AG04449 (cell line): ENCODE measurements at regions not wholly inside any gene's neighbourhood (a gene's known extent, or its start where the extent isn't known, plus 50 kb on each side); places are given as distances from the start of the nearest gene placed in this dataset.
"Not testable (repeated sequence)": the region's sequence is repeated elsewhere in the genome, so short reads cannot be mapped to it uniquely, and the experiment has no call there.

ENCODE experiments used
- CTCF ChIA-PET: fragments of 350-600 bp; formaldehyde crosslinking; extraction: SDS; loops from one replicate; lab custom pipeline; 2021; ENCODE audit warnings: antibody characterized with exemption; lab: Yijun Ruan, JAX
- POLR2A ChIA-PET: fragments of 400-600, 350-600 bp; formaldehyde crosslinking; extraction: SDS; loops from one replicate; lab custom pipeline; 2020; ENCODE audit warnings: antibody characterized with exemption, inconsistent platforms; lab: Yijun Ruan, JAX
- DNase-seq: peaks from one replicate; pipeline ENCODE4 v3.0.0-alpha.2; 2010; ENCODE audit warnings: low read depth, low spot score
- H3K4me3 ChIP-seq: 2 replicates; pipeline ENCODE4 v1.5.1; 2011; ENCODE audit warnings: low read depth, mild to moderate bottlenecking, control low read depth, low read length
- CTCF ChIP-seq: IDR thresholded peaks from one replicate; pipeline ENCODE4 v1.5.1; 2011; ENCODE audit warnings: mild to moderate bottlenecking, moderate library complexity, low read length, control low read depth, inconsistent platforms; ENCODE audit not compliant: insufficient read depth; ENCODE audit errors: missing control alignments

- ChIA-PET POLR2A (no interaction called here), CTCF (no interaction called here)
- H3K4me3 ChIP-seq = no peak overlapping the region
- TF ChIP-seq CTCF = no peak
- DNase-seq = no peak
Observed at GRCh38 chr1:94660258-94660657, 118.7 kb upstream of the F3 start.

- POLR2A ChIA-PET = not testable (repeated sequence)
Observed at GRCh38 chr1:94659202-94659601, 117.6 kb upstream of the F3 start.

GRCh38 chr1:94658221-94658620 is 116.7 kb upstream of the F3 start:
- TF ChIP-seq CTCF = no peak
- no peak overlapping the region for H3K4me3 ChIP-seq
- POLR2A ChIA-PET = no interaction called here
- DNase-seq = no peak
- CTCF ChIA-PET = interaction anchor here (1.1 kb wide), 1 partner anchor 41 kb away, joined by 3 read pairs; no protein-coding TSS in a partner anchor

More at GRCh38 chr1:94659202-94659601, 117.6 kb upstream of the F3 start:
- DNase-seq, H3K4me3 ChIP-seq: not testable (repeated sequence)
- CTCF ChIA-PET = interaction anchor here (0.6 kb wide), 1 partner anchor 269 kb away, joined by 3 read pairs; no protein-coding TSS in a partner anchor

GRCh38 chr1:94657776-94658175 is 116.2 kb upstream of the F3 start:
- POLR2A ChIA-PET = not testable (repeated sequence)
- CTCF ChIA-PET = interaction anchor here (1.1 kb wide), 1 partner anchor 41 kb away, joined by 3 read pairs; no protein-coding TSS in a partner anchor

GRCh38 chr1:94656967-94657366 is 115.4 kb upstream of the F3 start:
- ChIA-PET POLR2A (interaction anchor here (0.6 kb wide), 1 partner anchor 41 kb away, joined by 3 read pairs; no protein-coding TSS in a partner anchor), CTCF (no interaction called here)
- DNase-seq = no peak

More at GRCh38 chr1:94657776-94658175, 116.2 kb upstream of the F3 start:
- H3K4me3 ChIP-seq, DNase-seq: not testable (repeated sequence)

GRCh38 chr1:94654919-94655318 is 113.4 kb upstream of the F3 start:
- no peak for DNase-seq
- ChIA-PET CTCF (no interaction called here), POLR2A (no interaction called here)
- no peak for TF ChIP-seq CTCF
- H3K4me3 ChIP-seq = no peak overlapping the region

More at GRCh38 chr1:94656967-94657366, 115.4 kb upstream of the F3 start:
- TF ChIP-seq CTCF = no peak
- H3K4me3 ChIP-seq = no peak overlapping the region

- ChIA-PET CTCF (no interaction called here), POLR2A (no interaction called here)
- DNase-seq = no peak
- TF ChIP-seq CTCF = no peak
- H3K4me3 ChIP-seq = no peak overlapping the region
Observed at GRCh38 chr1:94654459-94654858, 112.9 kb upstream of the F3 start.
